Keratinocyte (primary cell): ENCODE measurements at regions not wholly inside any gene's neighbourhood (a gene's known extent, or its start where the extent isn't known, plus 50 kb on each side); places are given as distances from the start of the nearest gene placed in this dataset.

Experiments
- DNase-seq: peaks from one replicate; pipeline ENCODE4 v3.0.0-alpha.2; 2011; ENCODE audit warnings: low read depth, missing footprints, low spot score
- FAIRE-seq: peaks from 2 replicates; lab custom pipeline; 2011; peaks lifted over from hg19 to GRCh38; lab: Jason Lieb, UNC
- H2AFZ ChIP-seq: 2 replicates; pipeline ENCODE4 v1.6.0; 2012; ENCODE audit warnings: low read length, control low read depth, inconsistent platforms; ENCODE audit not compliant: control insufficient read depth
- H3K27ac ChIP-seq: 2 replicates; pipeline ENCODE4 v1.5.1; 2011; ENCODE audit warnings: low read length; ENCODE audit not compliant: control insufficient read depth, insufficient read depth
- H3K27me3 ChIP-seq: 3 replicates; pipeline ENCODE4 v1.6.0; 2011; ENCODE audit warnings: low read length; ENCODE audit not compliant: control insufficient read depth, insufficient read depth; ENCODE audit errors: extremely low read depth
- H3K36me3 ChIP-seq, 2 experiments: 2 replicates in 1 of 2; 3 replicates in 1 of 2; pipeline ENCODE4 v1.5.1; 2011; ENCODE audit warnings: low read length in 2 of 2, mild to moderate bottlenecking in 1 of 2; ENCODE audit not compliant: control insufficient read depth in 2 of 2, insufficient read depth in 2 of 2; ENCODE audit errors: extremely low read depth in 1 of 2
- H3K4me1 ChIP-seq: 3 replicates; pipeline ENCODE4 v1.5.1; 2011; ENCODE audit warnings: low read length; ENCODE audit not compliant: control insufficient read depth, insufficient read depth; ENCODE audit errors: extremely low read depth
- H3K4me2 ChIP-seq: 3 replicates; pipeline ENCODE4 v1.6.0; 2011; ENCODE audit warnings: low read depth, low read length; ENCODE audit not compliant: control insufficient read depth, insufficient read depth; ENCODE audit errors: extremely low read depth
- H3K4me3 ChIP-seq, 3 experiments: fragments of 200-600 bp in 1 of 3; sonication (generic) in 1 of 3; 2 replicates in 2 of 3; 3 replicates in 1 of 3; pipeline ENCODE4 v1.5.1; 2011 to 2016; ENCODE audit warnings: low read length in 3 of 3, mild to moderate bottlenecking in 3 of 3, control low read depth in 2 of 3, inconsistent platforms in 1 of 3, low read depth in 1 of 3, mixed read lengths in 1 of 3, mixed run types in 1 of 3, moderate library complexity in 1 of 3; ENCODE audit not compliant: control insufficient read depth in 2 of 3, insufficient read depth in 2 of 3; ENCODE audit errors: extremely low read depth in 1 of 3
- H3K79me2 ChIP-seq: 2 replicates; pipeline ENCODE4 v1.6.0; 2012; ENCODE audit warnings: low read length; ENCODE audit not compliant: control insufficient read depth, insufficient read depth
- H3K9ac ChIP-seq: 3 replicates; pipeline ENCODE4 v1.6.0; 2011; ENCODE audit warnings: low read length; ENCODE audit not compliant: control insufficient read depth, insufficient read depth; ENCODE audit errors: extremely low read depth
- H3K9me1 ChIP-seq: 3 replicates; pipeline ENCODE4 v1.6.0; 2011; ENCODE audit warnings: low read length; ENCODE audit not compliant: control insufficient read depth, insufficient read depth; ENCODE audit errors: extremely low read depth
- H3K9me3 ChIP-seq: 2 replicates; pipeline ENCODE4 v1.5.1; 2012; ENCODE audit warnings: low read depth, low read length; ENCODE audit not compliant: control insufficient read depth
- H4K20me1 ChIP-seq: 3 replicates; pipeline ENCODE4 v1.6.0; 2011; ENCODE audit warnings: low read length; ENCODE audit not compliant: control insufficient read depth, insufficient read depth; ENCODE audit errors: extremely low read depth
- EZH2 ChIP-seq: IDR thresholded peaks from one replicate; pipeline ENCODE4 v1.6.1; 2012; ENCODE audit warnings: inconsistent platforms, mild to moderate bottlenecking, low read length, moderate library complexity
- dilution Hi-C: fragments of 300-500 bp; cut with MboI; formaldehyde crosslinking; loops from one replicate; pipeline ENCODE4 v1.7.0; 2020; ENCODE audit warnings: low sequenced_read_pairs; ENCODE audit not compliant: extremely low pct_ligation_motif_present
- TF ChIP-seq, protein P1 (sequence below), 3 experiments: IDR thresholded peaks in 1 of 3; conservative IDR thresholded peaks in 1 of 3; optimal IDR thresholded peaks in 1 of 3; 2 replicates in 2 of 3; 3 replicates in 1 of 3; pipeline versions ENCODE3 to v1.5.1; 2011; ENCODE audit warnings: low read length in 3 of 3, mild to moderate bottlenecking in 3 of 3, moderate library complexity in 2 of 3, control low read depth in 1 of 3, inconsistent platforms in 1 of 3; ENCODE audit not compliant: insufficient read depth in 2 of 3; ENCODE audit errors: extremely low read depth in 1 of 3

GRCh38 chr16:49914657-49915056 is 58.7 kb upstream of the ZNF423 start:
- no peak for FAIRE-seq
- Histone ChIP-seq H3K9me1 (no peaks in the 10 kb centered on the region), H3K4me1 (no peaks in the 10 kb centered on the region), H3K9me3 (no peaks in the 10 kb centered on the region), H3K27ac (no peak overlapping the region), H3K4me2 (no peak overlapping the region), H3K9ac (no peak overlapping the region), H3K4me3 (no peak overlapping the region), H3K27me3 (peaks cover 11% of the 10 kb centered on the region), H3K36me3 (no peaks in the 10 kb centered on the region), H3K79me2 (no peaks in the 10 kb centered on the region), H4K20me1 (no peaks in the 10 kb centered on the region), H2AFZ (no peak overlapping the region)
- TF ChIP-seq, protein P1, sequence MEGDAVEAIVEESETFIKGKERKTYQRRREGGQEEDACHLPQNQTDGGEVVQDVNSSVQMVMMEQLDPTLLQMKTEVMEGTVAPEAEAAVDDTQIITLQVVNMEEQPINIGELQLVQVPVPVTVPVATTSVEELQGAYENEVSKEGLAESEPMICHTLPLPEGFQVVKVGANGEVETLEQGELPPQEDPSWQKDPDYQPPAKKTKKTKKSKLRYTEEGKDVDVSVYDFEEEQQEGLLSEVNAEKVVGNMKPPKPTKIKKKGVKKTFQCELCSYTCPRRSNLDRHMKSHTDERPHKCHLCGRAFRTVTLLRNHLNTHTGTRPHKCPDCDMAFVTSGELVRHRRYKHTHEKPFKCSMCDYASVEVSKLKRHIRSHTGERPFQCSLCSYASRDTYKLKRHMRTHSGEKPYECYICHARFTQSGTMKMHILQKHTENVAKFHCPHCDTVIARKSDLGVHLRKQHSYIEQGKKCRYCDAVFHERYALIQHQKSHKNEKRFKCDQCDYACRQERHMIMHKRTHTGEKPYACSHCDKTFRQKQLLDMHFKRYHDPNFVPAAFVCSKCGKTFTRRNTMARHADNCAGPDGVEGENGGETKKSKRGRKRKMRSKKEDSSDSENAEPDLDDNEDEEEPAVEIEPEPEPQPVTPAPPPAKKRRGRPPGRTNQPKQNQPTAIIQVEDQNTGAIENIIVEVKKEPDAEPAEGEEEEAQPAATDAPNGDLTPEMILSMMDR (optimal IDR thresholded peaks at IDR 0.05 in 1 of 3, IDR thresholded peaks at IDR 0.05 in 1 of 3, conservative IDR thresholded peaks at IDR 0.05 in 1 of 3; ENCODE audit: extremely low read depth in 1 of 3, insufficient read depth in 2 of 3, low read length in 3 of 3), result no peak
- TF ChIP-seq EZH2, result no peak
- dilution Hi-C loops, result no loop called here
- no peak for DNase-seq

DNA sequence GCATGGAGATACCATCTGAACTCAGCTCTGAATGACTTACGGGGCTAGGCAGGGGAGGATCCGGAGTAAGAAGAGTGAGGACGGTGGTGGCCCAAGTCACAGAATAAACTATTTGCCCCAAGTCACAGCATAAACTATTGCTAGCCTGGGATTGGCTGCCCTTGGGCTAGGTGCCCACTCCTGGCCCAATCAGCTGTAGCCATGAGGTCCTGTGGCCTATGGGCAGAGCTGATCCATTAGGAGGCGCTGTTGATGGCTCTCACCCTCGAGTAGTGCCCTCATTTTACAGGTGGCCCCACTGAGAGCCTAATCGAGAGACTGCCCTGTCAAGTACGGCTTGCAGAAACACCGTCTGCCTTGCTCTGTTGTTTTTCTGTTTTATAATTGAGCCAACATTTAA is 62.3 kb upstream of the ZNF423 start:
- FAIRE-seq (no peak), DNase-seq (no peak)
- TF ChIP-seq EZH2, result no peak
- TF ChIP-seq, protein P1 (optimal IDR thresholded peaks at IDR 0.05 in 1 of 3, IDR thresholded peaks at IDR 0.05 in 1 of 3, conservative IDR thresholded peaks at IDR 0.05 in 1 of 3; ENCODE audit: extremely low read depth in 1 of 3, insufficient read depth in 2 of 3, low read length in 3 of 3), result no peak
- Histone ChIP-seq H3K36me3 (no peaks in the 10 kb centered on the region), H4K20me1 (no peaks in the 10 kb centered on the region), H3K4me2 (no peak overlapping the region), H3K9me3 (no peaks in the 10 kb centered on the region), H3K79me2 (no peaks in the 10 kb centered on the region), H3K4me1 (no peaks in the 10 kb centered on the region), H2AFZ (no peak overlapping the region), H3K4me3 (no peak overlapping the region), H3K9me1 (no peaks in the 10 kb centered on the region), H3K9ac (no peak overlapping the region), H3K27ac (no peak overlapping the region), H3K27me3 (no peaks in the 10 kb centered on the region)
- dilution Hi-C loops, result no loop called here
